Nephron (organoid): ENCODE measurements at regions not wholly inside any gene's neighbourhood (a gene's known extent, or its start where the extent isn't known, plus 50 kb on each side); places are given as distances from the start of the nearest gene placed in this dataset.

Experiments
- H3K27ac Mint-ChIP-seq, 3 experiments: 2 replicates each; pipeline ENCODE4 v1.8.0; 2020; ENCODE audit warnings: mixed read lengths in 3 of 3, mild to moderate bottlenecking in 2 of 3, moderate library complexity in 1 of 3
- H3K27me3 Mint-ChIP-seq: 2 replicates; pipeline ENCODE4 v1.8.0; 2021; ENCODE audit warnings: low read depth, mild to moderate bottlenecking, moderate library complexity, mixed read lengths
- H3K36me3 Mint-ChIP-seq: 2 replicates; pipeline ENCODE4 v1.8.0; 2020; ENCODE audit warnings: low read depth, mixed read lengths
- H3K4me1 Mint-ChIP-seq: 2 replicates; pipeline ENCODE4 v1.8.0; 2020; ENCODE audit warnings: mixed read lengths
- H3K4me3 Mint-ChIP-seq, 3 experiments: 2 replicates each; pipeline ENCODE4 v1.8.0; 2020; ENCODE audit warnings: mild to moderate bottlenecking in 3 of 3, mixed read lengths in 3 of 3, moderate library complexity in 2 of 3
- H3K9me3 Mint-ChIP-seq: 2 replicates; pipeline ENCODE4 v1.8.0; 2020; ENCODE audit warnings: mixed read lengths
- TF ChIP-seq, protein P1 (sequence below), 3 experiments: fragments of 200-600 bp; sonication (generic); IDR thresholded peaks; one replicate each; pipeline ENCODE4 v1.5.0; 2021; ENCODE audit warnings: antibody characterized with exemption in 3 of 3; ENCODE audit not compliant: unreplicated experiment in 3 of 3

DNA sequence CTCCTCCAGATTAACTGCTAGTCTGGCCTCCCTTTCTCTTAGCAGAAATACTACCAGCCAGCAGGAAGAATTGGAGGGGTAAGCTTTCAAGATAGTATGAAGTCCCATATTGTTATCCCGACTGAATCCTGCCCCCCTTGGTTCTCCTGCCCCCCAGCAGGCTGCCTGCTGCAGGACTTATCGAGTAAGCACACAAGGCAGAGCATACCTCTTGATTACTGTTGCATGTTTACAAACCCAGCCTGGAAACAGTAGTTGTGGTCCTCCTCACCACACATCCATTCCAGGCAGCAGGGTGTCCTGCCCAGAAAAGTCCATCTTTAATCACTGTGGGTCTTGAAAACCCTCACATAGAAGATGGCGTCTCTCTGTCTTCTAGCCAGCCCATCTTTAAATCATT, 66.8 kb upstream of the PPP2R3A start:
- peaks cover 4% of the 10 kb centered on the region for H3K27me3 Mint-ChIP-seq
- no peaks in the 10 kb centered on the region for H3K9me3 Mint-ChIP-seq
- H3K27ac Mint-ChIP-seq, result no peak overlapping the region
- H3K36me3 Mint-ChIP-seq, result no peaks in the 10 kb centered on the region
- H3K4me1 Mint-ChIP-seq, result no peaks in the 10 kb centered on the region
- TF ChIP-seq, protein P1, sequence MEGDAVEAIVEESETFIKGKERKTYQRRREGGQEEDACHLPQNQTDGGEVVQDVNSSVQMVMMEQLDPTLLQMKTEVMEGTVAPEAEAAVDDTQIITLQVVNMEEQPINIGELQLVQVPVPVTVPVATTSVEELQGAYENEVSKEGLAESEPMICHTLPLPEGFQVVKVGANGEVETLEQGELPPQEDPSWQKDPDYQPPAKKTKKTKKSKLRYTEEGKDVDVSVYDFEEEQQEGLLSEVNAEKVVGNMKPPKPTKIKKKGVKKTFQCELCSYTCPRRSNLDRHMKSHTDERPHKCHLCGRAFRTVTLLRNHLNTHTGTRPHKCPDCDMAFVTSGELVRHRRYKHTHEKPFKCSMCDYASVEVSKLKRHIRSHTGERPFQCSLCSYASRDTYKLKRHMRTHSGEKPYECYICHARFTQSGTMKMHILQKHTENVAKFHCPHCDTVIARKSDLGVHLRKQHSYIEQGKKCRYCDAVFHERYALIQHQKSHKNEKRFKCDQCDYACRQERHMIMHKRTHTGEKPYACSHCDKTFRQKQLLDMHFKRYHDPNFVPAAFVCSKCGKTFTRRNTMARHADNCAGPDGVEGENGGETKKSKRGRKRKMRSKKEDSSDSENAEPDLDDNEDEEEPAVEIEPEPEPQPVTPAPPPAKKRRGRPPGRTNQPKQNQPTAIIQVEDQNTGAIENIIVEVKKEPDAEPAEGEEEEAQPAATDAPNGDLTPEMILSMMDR (IDR thresholded peaks at IDR 0.05; ENCODE audit: unreplicated experiment in 3 of 3), result no peak
- H3K4me3 Mint-ChIP-seq, result no peak overlapping the region

DNA sequence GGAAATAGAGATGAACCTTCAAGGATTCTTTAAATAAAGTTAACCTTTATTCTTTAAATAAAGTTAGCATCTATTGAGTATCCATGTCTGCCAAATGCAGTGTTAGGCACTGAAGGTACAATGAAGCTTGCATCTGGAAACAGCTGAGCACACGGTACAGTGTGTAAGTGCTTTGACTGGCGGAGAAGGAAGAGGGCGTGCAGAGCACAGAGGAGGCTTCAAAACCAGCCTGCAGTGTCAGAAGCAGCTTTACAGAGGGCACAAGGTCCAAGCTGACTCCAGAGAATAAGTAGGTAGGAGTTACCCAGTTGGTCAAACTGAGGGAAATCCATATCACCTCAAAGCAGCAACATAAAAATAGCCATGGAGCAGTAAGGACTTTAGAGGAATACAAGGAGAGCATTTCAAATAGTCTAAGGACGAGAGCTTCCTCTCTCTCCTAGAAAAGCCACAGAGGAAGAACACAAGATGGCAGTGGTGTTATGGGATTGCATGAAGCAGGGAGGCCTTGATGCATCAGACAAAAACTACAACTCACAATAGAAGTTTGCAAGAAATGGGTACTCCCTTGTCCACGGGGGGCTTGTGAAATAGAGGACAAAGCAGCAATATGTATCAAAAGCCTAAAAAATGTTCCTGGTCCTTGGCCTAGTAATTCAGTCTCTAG, 60.3 kb upstream of the PPP2R3A start:
- H3K4me1 Mint-ChIP-seq, result no peaks in the 10 kb centered on the region
- H3K36me3 Mint-ChIP-seq, result no peaks in the 10 kb centered on the region
- H3K27ac Mint-ChIP-seq, result no peak overlapping the region
- no peak overlapping the region for H3K4me3 Mint-ChIP-seq
- peaks cover 3% of the 10 kb centered on the region for H3K27me3 Mint-ChIP-seq
- TF ChIP-seq, protein P1 (IDR thresholded peaks at IDR 0.05; ENCODE audit: unreplicated experiment in 3 of 3), result peak in 1 of 3 experiments; percentile 31
- H3K9me3 Mint-ChIP-seq, result no peaks in the 10 kb centered on the region

DNA sequence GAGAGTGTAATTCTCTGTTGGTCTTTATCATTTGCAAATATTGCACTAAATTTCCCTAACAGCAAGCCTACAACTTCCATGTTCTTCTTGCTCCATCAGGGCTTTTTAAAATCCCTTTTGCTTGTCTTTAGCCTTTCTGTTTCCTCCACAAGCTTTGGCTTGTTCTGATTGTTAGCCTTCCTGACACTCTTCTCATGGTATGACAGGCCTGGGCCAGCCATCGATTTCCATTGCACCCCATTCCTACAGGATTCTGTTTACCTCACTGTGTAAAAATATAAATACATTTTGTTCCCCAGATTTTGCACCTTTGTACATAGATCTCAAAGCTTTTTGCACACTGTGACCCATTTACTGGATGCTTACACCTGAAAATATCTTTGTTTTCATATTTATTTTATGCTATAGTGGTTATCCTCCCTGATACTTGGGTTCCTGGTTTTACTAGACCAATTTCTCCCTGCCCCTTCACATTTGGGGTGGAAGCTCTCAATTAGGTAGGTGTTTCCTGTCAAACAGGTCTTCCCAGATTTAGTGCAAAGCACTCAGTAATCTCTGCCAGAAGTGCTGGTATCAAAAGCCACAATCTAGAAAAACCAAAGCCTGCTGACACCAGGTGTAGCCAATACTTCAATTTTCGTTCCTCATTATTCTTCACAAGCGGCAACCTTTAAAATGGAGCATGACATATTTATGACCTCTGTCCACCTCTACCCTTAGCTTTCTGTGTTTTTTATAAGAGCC, 57.9 kb upstream of the PPP2R3A start:
- Mint-ChIP-seq H3K9me3 (no peaks in the 10 kb centered on the region), H3K27me3 (peaks cover 3% of the 10 kb centered on the region), H3K4me1 (peaks cover 9% of the 10 kb centered on the region), H3K4me3 (no peak overlapping the region), H3K27ac (no peak overlapping the region), H3K36me3 (no peaks in the 10 kb centered on the region)
- TF ChIP-seq, protein P1 (IDR thresholded peaks at IDR 0.05; ENCODE audit: unreplicated experiment in 3 of 3), result no peak

DNA sequence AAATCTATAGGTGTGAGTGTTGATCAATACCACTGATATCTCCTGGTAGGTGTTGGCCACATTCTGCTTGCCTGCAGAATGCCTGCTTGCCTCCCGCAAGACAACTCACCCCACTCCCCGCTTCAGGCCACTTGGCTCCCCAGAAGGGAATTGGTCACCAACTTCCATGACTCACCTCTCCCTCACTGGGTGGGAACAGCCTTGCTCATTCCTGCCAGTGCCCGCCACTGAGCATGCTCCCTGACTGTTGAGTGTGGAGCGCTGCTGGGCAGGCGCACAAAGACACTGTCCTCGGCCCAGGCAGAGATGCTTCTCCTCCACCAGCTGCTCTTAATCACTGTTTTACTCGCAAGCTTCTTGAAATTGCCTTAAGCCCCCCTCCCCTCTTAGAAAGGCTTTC, 57.3 kb upstream of the PPP2R3A start:
- Mint-ChIP-seq H3K27me3 (peaks cover 3% of the 10 kb centered on the region), H3K36me3 (no peaks in the 10 kb centered on the region), H3K4me3 (no peak overlapping the region), H3K4me1 (peaks cover 9% of the 10 kb centered on the region), H3K9me3 (no peaks in the 10 kb centered on the region), H3K27ac (no peak overlapping the region)
- TF ChIP-seq, protein P1 (IDR thresholded peaks at IDR 0.05; ENCODE audit: unreplicated experiment in 3 of 3), result no peak

DNA sequence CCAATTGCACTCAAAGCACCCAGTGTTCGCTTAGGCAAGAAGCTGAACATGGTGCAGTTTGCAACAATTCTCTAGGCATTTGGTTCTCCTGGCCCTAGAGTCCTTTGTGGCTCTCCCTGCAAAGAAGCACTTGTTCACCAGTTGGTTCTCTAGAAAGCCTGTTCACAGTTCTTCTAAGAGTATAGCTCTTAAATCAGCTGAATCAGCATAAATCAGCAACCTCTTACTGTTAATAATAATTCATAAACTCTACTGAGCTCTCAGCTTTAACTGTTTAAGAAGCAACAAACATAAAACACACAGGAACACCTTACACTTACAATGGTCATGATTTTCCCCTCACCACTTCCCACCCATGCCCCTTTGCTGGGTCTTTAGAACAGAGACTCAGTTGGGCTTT, 56.8 kb upstream of the PPP2R3A start:
- Mint-ChIP-seq H3K36me3 (no peaks in the 10 kb centered on the region), H3K27ac (no peak overlapping the region), H3K9me3 (no peaks in the 10 kb centered on the region), H3K4me1 (peaks cover 9% of the 10 kb centered on the region), H3K27me3 (peaks cover 3% of the 10 kb centered on the region), H3K4me3 (no peak overlapping the region)
- TF ChIP-seq, protein P1 (IDR thresholded peaks at IDR 0.05; ENCODE audit: unreplicated experiment in 3 of 3), result no peak

DNA sequence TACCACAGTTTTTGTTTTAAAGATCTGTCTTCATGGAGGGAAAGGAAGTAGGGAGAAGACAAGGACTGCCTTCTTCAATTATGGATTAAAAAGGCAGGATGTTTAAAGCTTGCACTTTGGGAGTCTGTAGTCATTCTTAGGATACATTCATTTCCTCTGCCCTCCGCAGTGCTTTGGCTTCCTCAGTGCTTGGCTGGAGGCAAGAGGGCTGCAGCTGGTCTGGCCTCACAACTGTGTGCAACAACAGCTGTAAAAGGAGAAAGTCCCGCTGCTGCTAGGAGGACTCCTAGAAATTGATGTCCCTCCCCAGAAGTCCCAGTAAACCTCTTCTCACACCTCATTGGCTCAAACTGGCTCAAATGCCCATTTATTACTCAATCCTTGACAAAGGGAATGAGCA, 54.4 kb upstream of the PPP2R3A start:
- H3K27ac Mint-ChIP-seq, result no peak overlapping the region
- H3K9me3 Mint-ChIP-seq, result no peaks in the 10 kb centered on the region
- no peak overlapping the region for H3K4me3 Mint-ChIP-seq
- peaks cover 9% of the 10 kb centered on the region for H3K4me1 Mint-ChIP-seq
- no peaks in the 10 kb centered on the region for H3K36me3 Mint-ChIP-seq
- peaks cover 3% of the 10 kb centered on the region for H3K27me3 Mint-ChIP-seq
- TF ChIP-seq, protein P1 (IDR thresholded peaks at IDR 0.05; ENCODE audit: unreplicated experiment in 3 of 3), result no peak
